HG02884 (cell line): ENCODE measurements at regions not wholly inside any gene's neighbourhood (a gene's known extent, or its start where the extent isn't known, plus 50 kb on each side); places are given as distances from the start of the nearest gene placed in this dataset.

Experiments
- ATAC-seq: cut with Tn5 transposase; IDR thresholded peaks from one replicate; pipeline ENCODE4 v1.9.1; 2021; ENCODE audit warnings: mild to moderate bottlenecking, moderate library complexity; ENCODE audit not compliant: unreplicated experiment

GRCh38 chr1:23639460-23640095 lies 52.0 kb upstream of the RPL11 start:
- ATAC-seq, result no peak

GRCh38 chr1:23638786-23639241 lies 52.8 kb upstream of the RPL11 start:
- ATAC-seq, result no peak

- no peak for ATAC-seq
Observed at GRCh38 chr1:23638188-23638619, 53.4 kb upstream of the RPL11 start.

- no peak for ATAC-seq
Observed at GRCh38 chr1:23636009-23636408, 55.6 kb upstream of the RPL11 start.

GRCh38 chr1:23634840-23635651 lies 56.6 kb upstream of the RPL11 start:
- no peak for ATAC-seq

GRCh38 chr1:23634518-23634839 lies 57.1 kb upstream of the RPL11 start:
- no peak for ATAC-seq

- no peak for ATAC-seq
Observed at GRCh38 chr1:23632479-23633160, 59.0 kb upstream of the RPL11 start.

- ATAC-seq, result no peak
Observed at GRCh38 chr1:23629708-23630290, 61.8 kb upstream of the RPL11 start.

- ATAC-seq, result no peak
Observed at GRCh38 chr1:23628951-23629387, 62.6 kb upstream of the RPL11 start.

GRCh38 chr1:23627069-23627735 lies 64.4 kb upstream of the RPL11 start:
- no peak for ATAC-seq

GRCh38 chr1:23625929-23626535 lies 65.6 kb upstream of the RPL11 start:
- no peak for ATAC-seq

- ATAC-seq, result no peak
Observed at GRCh38 chr1:23625459-23625858, 66.1 kb upstream of the RPL11 start.

GRCh38 chr1:23624440-23624839 lies 65.1 kb upstream of the ID3 start:
- ATAC-seq, result no peak

GRCh38 chr1:23622284-23622683 lies 63.0 kb upstream of the ID3 start:
- ATAC-seq, result no peak

- ATAC-seq, result no peak
Observed at GRCh38 chr1:23620605-23621004, 61.3 kb upstream of the ID3 start.

GRCh38 chr1:23619299-23620188 lies 60.2 kb upstream of the ID3 start:
- ATAC-seq, result peak; percentile 75

- no peak for ATAC-seq
Observed at GRCh38 chr1:23618586-23619083, 59.3 kb upstream of the ID3 start.

GRCh38 chr1:23617084-23617521 lies 57.8 kb upstream of the ID3 start:
- no peak for ATAC-seq

GRCh38 chr1:23616292-23616824 lies 57.1 kb upstream of the ID3 start:
- ATAC-seq, result no peak
